Suprapubic skin (tissue), 4 donors: ENCODE measurements at regions not wholly inside any gene's neighbourhood (a gene's known extent, or its start where the extent isn't known, plus 50 kb on each side); places are given as distances from the start of the nearest gene placed in this dataset.

Source experiments
- DNase-seq, 2 donors: peaks; one replicate each; pipeline ENCODE4 v3.0.0-alpha.2; 2019; ENCODE audit warnings: low spot score in 2 of 2
- H3K27ac ChIP-seq: fragments of 200-600 bp; sonication (generic); one replicate; pipeline ENCODE4 v1.5.1; 2019
- H3K27me3 ChIP-seq: fragments of 200-600 bp; sonication (generic); one replicate; pipeline ENCODE4 v1.5.1; 2019
- H3K36me3 ChIP-seq: fragments of 200-600 bp; sonication (generic); one replicate; pipeline ENCODE4 v1.5.1; 2019
- H3K4me1 ChIP-seq: fragments of 200-600 bp; sonication (generic); one replicate; pipeline ENCODE4 v1.5.1; 2019
- H3K4me3 ChIP-seq: fragments of 200-600 bp; sonication (generic); one replicate; pipeline ENCODE4 v1.5.1; 2019; ENCODE audit warnings: mild to moderate bottlenecking
- H3K9me3 ChIP-seq: fragments of 200-600 bp; sonication (generic); one replicate; pipeline ENCODE4 v1.5.1; 2019
- EP300 ChIP-seq: sonication (generic); formaldehyde crosslinking; IDR thresholded peaks from one replicate; pipeline ENCODE4 v1.6.1; 2017; ENCODE audit warnings: antibody characterized with exemption
- POLR2A ChIP-seq, 2 donors: fragments of 450-650 bp; IDR thresholded peaks; one replicate each; pipeline ENCODE4 v1.6.1; 2017; ENCODE audit warnings: antibody characterized with exemption in 2 of 2, mild to moderate bottlenecking in 2 of 2, moderate library complexity in 2 of 2
- POLR2AphosphoS5 ChIP-seq, 3 donors: sonication (generic); formaldehyde crosslinking; IDR thresholded peaks; one replicate each; pipeline ENCODE4 v1.6.1; 2017; ENCODE audit warnings: antibody characterized with exemption in 3 of 3
- WGBS: methylation state at CpG from one replicate; pipeline ENCODE4 v1.1.5; 2018; 5-methylcytosine and 5-hydroxymethylcytosine counted together
- TF ChIP-seq, protein P1 (sequence below), 2 donors: fragments of 200-600 bp in 1 of 2; fragments of 450-650 bp in 1 of 2; sonication (generic) in 1 of 2; IDR thresholded peaks; one replicate each; pipeline ENCODE4 v1.5.1; 2016 to 2019; ENCODE audit warnings: antibody characterized with exemption in 2 of 2, mild to moderate bottlenecking in 1 of 2, moderate library complexity in 1 of 2

DNA sequence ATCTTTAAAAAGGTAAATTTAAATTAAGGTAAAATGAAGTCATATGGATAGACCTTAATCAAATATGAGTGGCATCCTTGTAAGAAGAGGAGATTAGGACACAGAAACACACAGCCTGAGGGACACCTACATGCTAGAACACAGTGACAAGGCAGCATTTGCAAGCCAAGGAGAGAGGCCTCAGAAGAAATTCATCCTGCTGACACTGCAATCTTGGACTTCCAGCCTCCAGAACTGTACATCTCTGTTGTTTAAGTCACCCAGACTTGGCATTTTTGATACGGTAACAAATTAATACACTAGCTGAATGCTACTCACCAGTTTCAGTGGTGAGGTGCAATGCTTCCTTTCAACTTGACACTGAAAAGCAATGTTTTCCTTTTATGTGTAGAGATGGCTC is 305.0 kb downstream of the TDRD15 start:
- TF ChIP-seq EP300 (no peak), POLR2AphosphoS5 (IDR thresholded peaks at IDR 0.05) (no peak), POLR2A (IDR thresholded peaks at IDR 0.05) (no peak)
- TF ChIP-seq, protein P1, sequence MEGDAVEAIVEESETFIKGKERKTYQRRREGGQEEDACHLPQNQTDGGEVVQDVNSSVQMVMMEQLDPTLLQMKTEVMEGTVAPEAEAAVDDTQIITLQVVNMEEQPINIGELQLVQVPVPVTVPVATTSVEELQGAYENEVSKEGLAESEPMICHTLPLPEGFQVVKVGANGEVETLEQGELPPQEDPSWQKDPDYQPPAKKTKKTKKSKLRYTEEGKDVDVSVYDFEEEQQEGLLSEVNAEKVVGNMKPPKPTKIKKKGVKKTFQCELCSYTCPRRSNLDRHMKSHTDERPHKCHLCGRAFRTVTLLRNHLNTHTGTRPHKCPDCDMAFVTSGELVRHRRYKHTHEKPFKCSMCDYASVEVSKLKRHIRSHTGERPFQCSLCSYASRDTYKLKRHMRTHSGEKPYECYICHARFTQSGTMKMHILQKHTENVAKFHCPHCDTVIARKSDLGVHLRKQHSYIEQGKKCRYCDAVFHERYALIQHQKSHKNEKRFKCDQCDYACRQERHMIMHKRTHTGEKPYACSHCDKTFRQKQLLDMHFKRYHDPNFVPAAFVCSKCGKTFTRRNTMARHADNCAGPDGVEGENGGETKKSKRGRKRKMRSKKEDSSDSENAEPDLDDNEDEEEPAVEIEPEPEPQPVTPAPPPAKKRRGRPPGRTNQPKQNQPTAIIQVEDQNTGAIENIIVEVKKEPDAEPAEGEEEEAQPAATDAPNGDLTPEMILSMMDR (IDR thresholded peaks at IDR 0.05): no peak
- DNase-seq: no peak
- Histone ChIP-seq H3K27me3 (no peaks in the 10 kb centered on the region), H3K27ac (no peak overlapping the region), H3K4me3 (no peak overlapping the region), H3K36me3 (no peaks in the 10 kb centered on the region), H3K4me1 (no peaks in the 10 kb centered on the region), H3K9me3 (no peaks in the 10 kb centered on the region)
- 93% methylated on average over 1 of the region's 1 CpG for WGBS

DNA sequence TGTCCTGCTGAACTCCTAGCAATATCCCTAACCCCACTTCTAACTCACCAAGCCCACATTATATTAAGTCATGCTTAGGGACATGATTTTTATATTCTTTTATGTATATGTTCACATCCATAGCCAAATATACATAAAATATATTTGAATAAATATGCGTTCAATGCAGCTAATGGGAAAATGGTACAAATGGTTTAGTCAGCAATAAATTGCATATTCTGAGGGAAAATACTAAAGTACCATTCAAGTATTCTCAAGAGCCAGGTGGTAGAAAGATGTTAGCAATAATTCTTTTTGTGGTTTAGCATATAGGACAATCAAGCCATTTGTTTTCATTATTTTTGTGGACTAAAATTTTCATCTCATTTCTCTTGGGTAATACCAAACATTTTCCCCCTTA is 306.0 kb downstream of the TDRD15 start:
- 91% methylated on average over 1 of the region's 1 CpG for WGBS
- Histone ChIP-seq H3K27ac (no peak overlapping the region), H3K27me3 (no peaks in the 10 kb centered on the region), H3K36me3 (no peaks in the 10 kb centered on the region), H3K4me3 (no peak overlapping the region), H3K9me3 (no peaks in the 10 kb centered on the region), H3K4me1 (no peaks in the 10 kb centered on the region)
- no peak for TF ChIP-seq POLR2A (IDR thresholded peaks at IDR 0.05)
- TF ChIP-seq, protein P1 (IDR thresholded peaks at IDR 0.05): no peak
- no peak for DNase-seq

DNA sequence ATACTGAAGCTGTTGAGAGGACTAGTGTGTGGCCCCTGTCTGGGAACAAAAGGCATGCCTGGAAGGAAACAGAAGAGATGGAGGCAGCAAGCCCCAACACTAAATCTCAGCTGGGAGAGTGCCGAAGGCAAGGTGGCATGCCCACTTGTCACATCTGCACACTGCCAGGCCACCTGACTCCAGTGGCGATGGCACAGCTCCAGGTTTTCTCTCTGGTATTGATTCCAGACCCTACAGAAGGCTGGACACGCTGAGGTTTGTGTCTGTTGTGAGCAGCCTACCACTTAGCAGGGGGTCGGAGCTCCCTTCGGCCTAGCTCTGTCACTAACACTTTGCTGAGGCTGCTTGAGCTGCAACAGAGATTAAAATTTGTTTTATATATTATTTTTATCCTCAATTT is 307.3 kb downstream of the TDRD15 start:
- Histone ChIP-seq H3K9me3 (no peaks in the 10 kb centered on the region), H3K4me3 (no peak overlapping the region), H3K36me3 (no peaks in the 10 kb centered on the region), H3K4me1 (no peaks in the 10 kb centered on the region), H3K27ac (no peak overlapping the region), H3K27me3 (no peaks in the 10 kb centered on the region)
- TF ChIP-seq POLR2AphosphoS5 (IDR thresholded peaks at IDR 0.05): no peak
- TF ChIP-seq, protein P1 (IDR thresholded peaks at IDR 0.05): no peak
- no peak for TF ChIP-seq POLR2A (IDR thresholded peaks at IDR 0.05)
- no peak for TF ChIP-seq EP300
- DNase-seq: no peak
- WGBS: 81% methylated on average over 5 of the region's 5 CpGs

DNA sequence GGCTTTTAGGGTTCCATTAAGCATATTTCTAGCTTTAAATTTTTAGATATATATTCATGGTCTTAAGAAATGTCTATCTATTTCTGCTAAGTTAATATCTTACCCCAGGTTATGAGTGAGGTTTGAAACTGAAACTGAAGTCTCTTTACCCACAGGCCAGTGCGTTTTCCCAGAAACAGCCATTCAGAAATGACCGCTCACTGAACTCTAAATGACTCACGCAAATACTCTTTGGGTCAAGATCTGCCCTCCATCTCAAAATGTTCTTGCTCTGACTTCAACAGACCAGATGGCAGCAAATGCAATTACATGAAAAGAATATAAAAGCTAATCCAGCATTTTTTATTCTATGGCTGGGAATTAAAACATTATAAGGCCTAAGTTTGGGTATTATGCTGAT is 315.2 kb downstream of the TDRD15 start:
- Histone ChIP-seq H3K9me3 (no peaks in the 10 kb centered on the region), H3K27me3 (no peaks in the 10 kb centered on the region), H3K36me3 (no peaks in the 10 kb centered on the region), H3K4me3 (no peak overlapping the region), H3K27ac (no peak overlapping the region), H3K4me1 (no peaks in the 10 kb centered on the region)
- no peak for DNase-seq
- TF ChIP-seq POLR2A (IDR thresholded peaks at IDR 0.05): no peak
- no peak for TF ChIP-seq EP300
- TF ChIP-seq, protein P1 (IDR thresholded peaks at IDR 0.05): no peak
- no peak for TF ChIP-seq POLR2AphosphoS5 (IDR thresholded peaks at IDR 0.05)
- 91% methylated on average over 3 of the region's 3 CpGs for WGBS

DNA sequence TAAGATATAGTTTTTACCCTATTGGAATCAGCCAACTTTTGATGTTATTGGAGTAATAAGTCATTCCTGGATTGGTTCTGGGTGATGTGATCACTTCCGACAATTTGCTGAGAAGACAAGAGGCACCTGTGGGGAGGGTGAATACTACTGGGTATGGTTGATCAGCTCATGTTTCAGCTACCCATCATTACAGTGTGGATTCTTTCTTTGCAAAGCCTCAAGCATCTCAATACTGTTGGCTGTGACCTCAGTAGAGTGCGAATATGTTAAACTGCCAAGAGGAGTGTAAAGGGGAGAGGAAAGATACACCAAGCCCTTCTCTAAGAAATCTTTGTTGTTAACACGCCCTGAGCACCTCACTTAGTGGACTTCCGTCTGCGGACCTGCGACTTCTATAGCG is 317.7 kb downstream of the TDRD15 start:
- H3K36me3 ChIP-seq: no peaks in the 10 kb centered on the region
- 96% methylated on average over 7 of the region's 7 CpGs for WGBS
- no peaks in the 10 kb centered on the region for H3K9me3 ChIP-seq
- TF ChIP-seq EP300: no peak
- TF ChIP-seq, protein P1 (IDR thresholded peaks at IDR 0.05): no peak
- TF ChIP-seq POLR2AphosphoS5 (IDR thresholded peaks at IDR 0.05): no peak
- no peak for TF ChIP-seq POLR2A (IDR thresholded peaks at IDR 0.05)
- H3K27ac ChIP-seq: no peak overlapping the region
- no peak overlapping the region for H3K4me3 ChIP-seq
- H3K4me1 ChIP-seq: no peaks in the 10 kb centered on the region
- DNase-seq: no peak
- H3K27me3 ChIP-seq: no peaks in the 10 kb centered on the region
